Peyer's patch (tissue), 4 donors: ENCODE measurements at regions not wholly inside any gene's neighbourhood (a gene's known extent, or its start where the extent isn't known, plus 50 kb on each side); places are given as distances from the start of the nearest gene placed in this dataset.

Experiments used
- POLR2A ChIP-seq, 2 donors: fragments of 450-650 bp; IDR thresholded peaks; one replicate each; pipeline ENCODE4 v1.5.1; 2017; ENCODE audit warnings: antibody characterized with exemption in 2 of 2, mild to moderate bottlenecking in 2 of 2, moderate library complexity in 2 of 2
- TF ChIP-seq, protein P1 (sequence below), 6 experiments: fragments of 450-650 bp in 4 of 6; fragments of 200-600 bp in 2 of 6; sonication (generic) in 1 of 6; IDR thresholded peaks; one replicate each; pipeline ENCODE4 v1.5.1; 2017 to 2019; ENCODE audit warnings: antibody characterized with exemption in 6 of 6, mild to moderate bottlenecking in 3 of 6, moderate library complexity in 1 of 6

DNA sequence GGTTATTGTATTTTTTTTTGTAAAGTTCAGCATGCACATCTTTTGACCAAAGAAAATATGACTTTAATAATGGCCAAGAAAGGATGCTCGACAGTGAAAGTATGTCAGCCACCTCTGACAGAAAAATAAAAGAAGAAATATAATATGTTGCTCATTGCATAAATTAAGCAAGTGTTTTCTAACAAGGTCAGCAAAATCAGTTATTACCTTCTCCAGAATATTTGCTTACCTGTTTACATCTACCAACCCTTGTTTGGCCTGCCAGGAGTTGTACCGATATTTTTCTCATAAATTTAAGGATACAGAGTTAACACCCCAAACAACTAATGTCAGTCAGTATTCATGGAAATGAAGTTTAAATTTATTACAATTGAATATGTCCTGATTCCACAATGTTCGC lies 685.4 kb downstream of the PLA2G4A start:
- TF ChIP-seq, protein P1, sequence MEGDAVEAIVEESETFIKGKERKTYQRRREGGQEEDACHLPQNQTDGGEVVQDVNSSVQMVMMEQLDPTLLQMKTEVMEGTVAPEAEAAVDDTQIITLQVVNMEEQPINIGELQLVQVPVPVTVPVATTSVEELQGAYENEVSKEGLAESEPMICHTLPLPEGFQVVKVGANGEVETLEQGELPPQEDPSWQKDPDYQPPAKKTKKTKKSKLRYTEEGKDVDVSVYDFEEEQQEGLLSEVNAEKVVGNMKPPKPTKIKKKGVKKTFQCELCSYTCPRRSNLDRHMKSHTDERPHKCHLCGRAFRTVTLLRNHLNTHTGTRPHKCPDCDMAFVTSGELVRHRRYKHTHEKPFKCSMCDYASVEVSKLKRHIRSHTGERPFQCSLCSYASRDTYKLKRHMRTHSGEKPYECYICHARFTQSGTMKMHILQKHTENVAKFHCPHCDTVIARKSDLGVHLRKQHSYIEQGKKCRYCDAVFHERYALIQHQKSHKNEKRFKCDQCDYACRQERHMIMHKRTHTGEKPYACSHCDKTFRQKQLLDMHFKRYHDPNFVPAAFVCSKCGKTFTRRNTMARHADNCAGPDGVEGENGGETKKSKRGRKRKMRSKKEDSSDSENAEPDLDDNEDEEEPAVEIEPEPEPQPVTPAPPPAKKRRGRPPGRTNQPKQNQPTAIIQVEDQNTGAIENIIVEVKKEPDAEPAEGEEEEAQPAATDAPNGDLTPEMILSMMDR (IDR thresholded peaks at IDR 0.05), result no peak
- TF ChIP-seq POLR2A (IDR thresholded peaks at IDR 0.05), result no peak
